GM21528 (cell line): ENCODE measurements at regions not wholly inside any gene's neighbourhood (a gene's known extent, or its start where the extent isn't known, plus 50 kb on each side); places are given as distances from the start of the nearest gene placed in this dataset.
A peak's percentile ranks its signal among the peaks of the same experiment; 100 is the strongest.

ENCODE experiments used
- ATAC-seq: cut with Tn5 transposase; IDR thresholded peaks from one replicate; pipeline ENCODE4 v1.9.1; 2021; ENCODE audit warnings: mild to moderate bottlenecking, moderate library complexity; ENCODE audit not compliant: unreplicated experiment, low FRiP score

- no peak for ATAC-seq
Measured at GRCh38 chr4:81966676-81967075, 407.1 kb downstream of the HNRNPD start.

- no peak for ATAC-seq
Measured at GRCh38 chr4:81965911-81966310, 407.9 kb downstream of the HNRNPD start.

- no peak for ATAC-seq
Measured at GRCh38 chr4:81965454-81965853, 408.3 kb downstream of the HNRNPD start.

- no peak for ATAC-seq
Measured at GRCh38 chr4:81963763-81964020, 410.1 kb downstream of the HNRNPD start.

- ATAC-seq, result no peak
Measured at GRCh38 chr4:81963015-81963762, 410.6 kb downstream of the HNRNPD start.

GRCh38 chr4:81960961-81961360 is 412.8 kb downstream of the HNRNPD start:
- no peak for ATAC-seq

- no peak for ATAC-seq
Measured at GRCh38 chr4:81954271-81954670, 419.5 kb downstream of the HNRNPD start.

GRCh38 chr4:81951891-81952455 is 421.8 kb downstream of the HNRNPD start:
- ATAC-seq, result no peak

- no peak for ATAC-seq
Measured at GRCh38 chr4:81946996-81947395, 426.8 kb downstream of the HNRNPD start.

GRCh38 chr4:81930506-81931238 is 443.1 kb downstream of the HNRNPD start:
- no peak for ATAC-seq

GRCh38 chr4:81923140-81923539 is 450.7 kb downstream of the HNRNPD start:
- no peak for ATAC-seq

- ATAC-seq, result no peak
Measured at GRCh38 chr4:81922313-81922712, 450.6 kb upstream of the RASGEF1B start.

- no peak for ATAC-seq
Measured at GRCh38 chr4:81921751-81922159, 450.0 kb upstream of the RASGEF1B start.

- ATAC-seq, result no peak
Measured at GRCh38 chr4:81919810-81920209, 448.1 kb upstream of the RASGEF1B start.

- peak; percentile 82 for ATAC-seq
Measured at GRCh38 chr4:81919223-81919622, 447.5 kb upstream of the RASGEF1B start.

- no peak for ATAC-seq
Measured at GRCh38 chr4:81915430-81915829, 443.7 kb upstream of the RASGEF1B start.

GRCh38 chr4:81914623-81915022 is 442.9 kb upstream of the RASGEF1B start:
- no peak for ATAC-seq

- peak; percentile 82 for ATAC-seq
Measured at GRCh38 chr4:81913427-81913879, 441.7 kb upstream of the RASGEF1B start.

GRCh38 chr4:81912376-81913030 is 440.8 kb upstream of the RASGEF1B start:
- no peak for ATAC-seq

- no peak for ATAC-seq
Measured at GRCh38 chr4:81906905-81907304, 435.2 kb upstream of the RASGEF1B start.

- peak; percentile 96 for ATAC-seq
Measured at GRCh38 chr4:81905971-81906370, 434.3 kb upstream of the RASGEF1B start.
